DND-41 (cell line): ENCODE measurements at regions not wholly inside any gene's neighbourhood (a gene's known extent, or its start where the extent isn't known, plus 50 kb on each side); places are given as distances from the start of the nearest gene placed in this dataset.

Experiments used
- CTCF ChIP-seq: IDR thresholded peaks from 2 replicates; pipeline ENCODE4 v1.5.1; 2012; ENCODE audit warnings: borderline replicate concordance, low read length, moderate library complexity, mild to moderate bottlenecking; ENCODE audit not compliant: poor library complexity, severe bottlenecking; ENCODE audit errors: extremely low read depth
- EZH2 ChIP-seq: IDR thresholded peaks from 3 replicates; pipeline ENCODE4 v1.6.1; 2012; ENCODE audit warnings: borderline replicate concordance, low read depth, mild to moderate bottlenecking, moderate library complexity, low read length, inconsistent platforms; ENCODE audit not compliant: severe bottlenecking

- TF ChIP-seq CTCF, result no peak
- TF ChIP-seq EZH2, result no peak
Measured at GRCh38 chr11:33492596-33492995, 208.0 kb downstream of the C11orf91 start.
